ENCODE measurements at regions not wholly inside any gene's neighbourhood (a gene's known extent, or its start where the extent isn't known, plus 50 kb on each side); places are given as distances from the start of the nearest gene placed in this dataset.

DNA sequence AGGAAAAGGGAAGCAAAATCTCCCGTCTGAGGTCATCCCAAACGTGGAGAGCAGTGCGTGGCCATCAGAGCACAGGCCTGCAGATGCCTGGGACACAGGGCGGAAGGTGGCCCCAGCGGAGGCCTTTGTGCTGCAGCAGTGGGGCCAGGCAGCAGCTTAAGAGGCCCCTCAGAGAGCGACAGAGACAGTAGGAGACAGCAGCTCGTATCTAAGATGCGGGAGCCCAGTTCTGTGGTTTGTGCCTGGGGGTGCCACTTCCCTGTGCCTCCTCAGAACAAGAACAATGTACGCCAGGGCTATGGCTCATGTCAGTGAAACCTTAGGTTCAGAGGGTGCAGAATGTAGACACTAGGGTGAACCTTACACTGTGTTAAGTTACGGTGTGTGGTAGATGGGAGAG is 316.6 kb upstream of the AKR1E2 start:
- H3K27ac ChIP-seq (ENCODE audit: control insufficient read depth, insufficient read depth, low read length) = no peak overlapping the region
- TF ChIP-seq, protein P1, sequence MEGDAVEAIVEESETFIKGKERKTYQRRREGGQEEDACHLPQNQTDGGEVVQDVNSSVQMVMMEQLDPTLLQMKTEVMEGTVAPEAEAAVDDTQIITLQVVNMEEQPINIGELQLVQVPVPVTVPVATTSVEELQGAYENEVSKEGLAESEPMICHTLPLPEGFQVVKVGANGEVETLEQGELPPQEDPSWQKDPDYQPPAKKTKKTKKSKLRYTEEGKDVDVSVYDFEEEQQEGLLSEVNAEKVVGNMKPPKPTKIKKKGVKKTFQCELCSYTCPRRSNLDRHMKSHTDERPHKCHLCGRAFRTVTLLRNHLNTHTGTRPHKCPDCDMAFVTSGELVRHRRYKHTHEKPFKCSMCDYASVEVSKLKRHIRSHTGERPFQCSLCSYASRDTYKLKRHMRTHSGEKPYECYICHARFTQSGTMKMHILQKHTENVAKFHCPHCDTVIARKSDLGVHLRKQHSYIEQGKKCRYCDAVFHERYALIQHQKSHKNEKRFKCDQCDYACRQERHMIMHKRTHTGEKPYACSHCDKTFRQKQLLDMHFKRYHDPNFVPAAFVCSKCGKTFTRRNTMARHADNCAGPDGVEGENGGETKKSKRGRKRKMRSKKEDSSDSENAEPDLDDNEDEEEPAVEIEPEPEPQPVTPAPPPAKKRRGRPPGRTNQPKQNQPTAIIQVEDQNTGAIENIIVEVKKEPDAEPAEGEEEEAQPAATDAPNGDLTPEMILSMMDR (optimal IDR thresholded peaks at IDR 0.05 in 1 of 3, IDR thresholded peaks at IDR 0.05 in 1 of 3, conservative IDR thresholded peaks at IDR 0.05 in 1 of 3; ENCODE audit: extremely low read depth in 1 of 3, insufficient read depth in 2 of 3, low read length in 3 of 3) = no peak
- TF ChIP-seq EZH2 (IDR thresholded peaks at IDR 0.05; ENCODE audit: low read length) = no peak
- no peak for FAIRE-seq

DNA sequence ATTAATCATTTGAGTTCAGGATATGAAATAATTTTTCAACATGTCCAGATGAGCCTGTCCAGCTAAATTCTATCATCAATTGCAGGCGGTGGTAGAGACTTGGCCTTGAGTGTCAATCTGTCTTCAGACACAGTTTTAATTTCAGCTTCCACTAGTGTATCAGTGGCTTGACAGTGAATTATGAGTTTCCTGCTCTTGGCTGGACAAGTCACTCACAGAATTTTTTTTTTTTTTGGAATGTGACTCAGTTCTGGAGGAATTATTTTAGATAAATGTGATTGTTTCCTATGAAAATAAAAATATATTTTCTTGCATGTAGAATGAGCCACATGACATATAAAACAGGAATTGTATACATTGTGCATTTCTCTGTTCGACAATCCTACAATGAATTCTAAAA is 319.9 kb upstream of the AKR1E2 start:
- Histone ChIP-seq H4K20me1 (ENCODE audit: control insufficient read depth, extremely low read depth, insufficient read depth, low read length) (no peaks in the 10 kb centered on the region), H3K27me3 (ENCODE audit: control insufficient read depth, extremely low read depth, insufficient read depth, low read length) (no peaks in the 10 kb centered on the region), H3K36me3 (ENCODE audit: control insufficient read depth in 2 of 2, extremely low read depth in 1 of 2, insufficient read depth in 2 of 2, low read length in 2 of 2) (no peaks in the 10 kb centered on the region), H3K4me2 (ENCODE audit: control insufficient read depth, extremely low read depth, insufficient read depth, low read depth, low read length) (no peak overlapping the region), H3K27ac (ENCODE audit: control insufficient read depth, insufficient read depth, low read length) (no peak overlapping the region), H3K4me1 (ENCODE audit: control insufficient read depth, extremely low read depth, insufficient read depth, low read length) (no peaks in the 10 kb centered on the region), H3K9me1 (ENCODE audit: control insufficient read depth, extremely low read depth, insufficient read depth, low read length) (no peaks in the 10 kb centered on the region), H3K79me2 (ENCODE audit: control insufficient read depth, insufficient read depth, low read length) (no peaks in the 10 kb centered on the region), H3K9me3 (ENCODE audit: control insufficient read depth, low read depth, low read length) (no peaks in the 10 kb centered on the region), H2AFZ (ENCODE audit: control insufficient read depth, low read length) (no peak overlapping the region), H3K9ac (ENCODE audit: control insufficient read depth, extremely low read depth, insufficient read depth, low read length) (no peak overlapping the region), H3K4me3 (ENCODE audit: control insufficient read depth in 2 of 3, extremely low read depth in 1 of 3, insufficient read depth in 2 of 3, low read depth in 1 of 3, low read length in 3 of 3) (no peak overlapping the region)
- dilution Hi-C loops (cut with MboI; ENCODE audit: extremely low pct_ligation_motif_present, low sequenced_read_pairs) = no loop called here
- no peak for TF ChIP-seq EZH2 (IDR thresholded peaks at IDR 0.05; ENCODE audit: low read length)
- TF ChIP-seq, protein P1 (optimal IDR thresholded peaks at IDR 0.05 in 1 of 3, IDR thresholded peaks at IDR 0.05 in 1 of 3, conservative IDR thresholded peaks at IDR 0.05 in 1 of 3; ENCODE audit: extremely low read depth in 1 of 3, insufficient read depth in 2 of 3, low read length in 3 of 3) = no peak
- DNase-seq (ENCODE audit: low read depth, low spot score) (no peak), FAIRE-seq (no peak)

More for the DNA sequence above, 316.6 kb upstream of the AKR1E2 start:
- no peak overlapping the region for H3K4me3 ChIP-seq (ENCODE audit: control insufficient read depth in 2 of 3, extremely low read depth in 1 of 3, insufficient read depth in 2 of 3, low read depth in 1 of 3, low read length in 3 of 3)
- H3K4me2 ChIP-seq (ENCODE audit: control insufficient read depth, extremely low read depth, insufficient read depth, low read depth, low read length) = no peak overlapping the region
- H3K27me3 ChIP-seq (ENCODE audit: control insufficient read depth, extremely low read depth, insufficient read depth, low read length) = no peaks in the 10 kb centered on the region
- H4K20me1 ChIP-seq (ENCODE audit: control insufficient read depth, extremely low read depth, insufficient read depth, low read length) = no peaks in the 10 kb centered on the region
- H3K4me1 ChIP-seq (ENCODE audit: control insufficient read depth, extremely low read depth, insufficient read depth, low read length) = peaks cover 11% of the 10 kb centered on the region
- no peaks in the 10 kb centered on the region for H3K9me3 ChIP-seq (ENCODE audit: control insufficient read depth, low read depth, low read length)
- H3K79me2 ChIP-seq (ENCODE audit: control insufficient read depth, insufficient read depth, low read length) = no peaks in the 10 kb centered on the region
- H3K36me3 ChIP-seq (ENCODE audit: control insufficient read depth in 2 of 2, extremely low read depth in 1 of 2, insufficient read depth in 2 of 2, low read length in 2 of 2) = no peaks in the 10 kb centered on the region
- no peak overlapping the region for H2AFZ ChIP-seq (ENCODE audit: control insufficient read depth, low read length)
- no peak overlapping the region for H3K9ac ChIP-seq (ENCODE audit: control insufficient read depth, extremely low read depth, insufficient read depth, low read length)
- dilution Hi-C loops (cut with MboI; ENCODE audit: extremely low pct_ligation_motif_present, low sequenced_read_pairs) = no loop called here
- no peaks in the 10 kb centered on the region for H3K9me1 ChIP-seq (ENCODE audit: control insufficient read depth, extremely low read depth, insufficient read depth, low read length)
- no peak for DNase-seq (ENCODE audit: low read depth, low spot score)

Measured in keratinocyte (primary cell).